IMR-90 (cell line): ENCODE measurements at regions not wholly inside any gene's neighbourhood (a gene's known extent, or its start where the extent isn't known, plus 50 kb on each side); places are given as distances from the start of the nearest gene placed in this dataset.

ENCODE experiments used
- ATAC-seq: fragments of 200-7000 bp; cut with Tn5 transposase; 2 replicates; pipeline ENCODE4 v1.9.1; 2020; ENCODE audit warnings: low read depth, mild to moderate bottlenecking, moderate library complexity
- BruUV-seq: library from RNA; stranded (reverse); fragments of 400-500 nt; replicated peaks from 2 replicates; lab custom pipeline; 2021; lab: Mats Ljungman, UMichigan
- CTCF ChIA-PET: fragments of 300-600 bp; formaldehyde crosslinking; extraction: SDS; loops from one replicate; lab custom pipeline; 2021; ENCODE audit warnings: antibody characterized with exemption; lab: Yijun Ruan, JAX
- POLR2A ChIA-PET: fragments of 300-600 bp; sonication (Branson Sonifier 250); formaldehyde crosslinking; loops from one replicate; lab custom pipeline; 2022; ENCODE audit warnings: antibody characterized with exemption; ENCODE audit not compliant: unreplicated experiment; lab: Charles Lee
- DNase-seq: peaks from one replicate; pipeline ENCODE4 v3.0.0; 2013
- H2AFZ ChIP-seq: replicated peaks from 2 replicates; pipeline ENCODE3; 2013; ENCODE audit warnings: low read length, mild to moderate bottlenecking; ENCODE audit not compliant: poor library complexity
- H2AK5ac ChIP-seq: 2 replicates; pipeline ENCODE4 v1.6.1; 2013; ENCODE audit warnings: low read depth, low read length, inconsistent platforms
- H2AK9ac ChIP-seq: replicated peaks from 2 replicates; pipeline ENCODE3; 2013; ENCODE audit warnings: mild to moderate bottlenecking, low read depth, low read length, moderate library complexity; ENCODE audit not compliant: poor library complexity
- H2BK120ac ChIP-seq: 2 replicates; pipeline ENCODE4 v1.6.1; 2013; ENCODE audit warnings: low read depth, low read length, inconsistent platforms
- H2BK15ac ChIP-seq: 3 replicates; pipeline ENCODE4 v1.6.1; 2013; ENCODE audit warnings: low read depth, low read length, inconsistent platforms
- H2BK20ac ChIP-seq: 2 replicates; pipeline ENCODE4 v1.6.1; 2013; ENCODE audit warnings: low read depth, mild to moderate bottlenecking, inconsistent platforms, low read length, moderate library complexity
- H2BK5ac ChIP-seq: 2 replicates; pipeline ENCODE4 v1.6.1; 2013; ENCODE audit warnings: mild to moderate bottlenecking, low read depth, low read length, inconsistent platforms; ENCODE audit not compliant: poor library complexity, severe bottlenecking
- H3K14ac ChIP-seq: replicated peaks from 2 replicates; pipeline ENCODE4 v1.6.1; 2013; ENCODE audit warnings: low read depth, low read length, inconsistent platforms
- H3K18ac ChIP-seq: 2 replicates; pipeline ENCODE4 v1.6.1; 2013; ENCODE audit warnings: low read depth, low read length, control low read depth
- H3K23ac ChIP-seq: 2 replicates; pipeline ENCODE4 v1.6.1; 2013; ENCODE audit warnings: low read depth, low read length, inconsistent platforms
- H3K27ac ChIP-seq: 2 replicates; pipeline ENCODE4 v1.5.1; 2013; ENCODE audit warnings: mild to moderate bottlenecking, control low read depth, low read length; ENCODE audit not compliant: insufficient read depth
- H3K27me3 ChIP-seq: 2 replicates; pipeline ENCODE4 v1.6.1; 2013; ENCODE audit warnings: low read length; ENCODE audit not compliant: control insufficient read depth, insufficient read depth
- H3K36me3 ChIP-seq: 2 replicates; pipeline ENCODE4 v1.6.1; 2013; ENCODE audit warnings: low read length, mixed read lengths; ENCODE audit not compliant: control insufficient read depth, insufficient read depth
- H3K4ac ChIP-seq: 2 replicates; pipeline ENCODE4 v1.6.1; 2013; ENCODE audit warnings: low read depth, low read length, inconsistent platforms
- H3K4me1 ChIP-seq: 2 replicates; pipeline ENCODE4 v1.6.1; 2013; ENCODE audit warnings: low read length, mixed read lengths; ENCODE audit not compliant: control insufficient read depth, insufficient read depth
- H3K4me2 ChIP-seq: 2 replicates; pipeline ENCODE4 v1.6.1; 2013; ENCODE audit warnings: low read depth, mild to moderate bottlenecking, control low read depth, low read length, moderate library complexity
- H3K4me3 ChIP-seq: 2 replicates; pipeline ENCODE4 v1.5.1; 2013; ENCODE audit warnings: low read depth, mild to moderate bottlenecking, control low read depth, low read length, moderate library complexity; ENCODE audit not compliant: insufficient read depth
- H3K56ac ChIP-seq: 2 replicates; pipeline ENCODE4 v1.6.1; 2013; ENCODE audit warnings: low read length, inconsistent platforms; ENCODE audit not compliant: insufficient read depth; ENCODE audit errors: extremely low read depth
- H3K79me1 ChIP-seq, 2 experiments: 2 replicates each; pipeline ENCODE4 v1.6.1; 2013; ENCODE audit warnings: low read length in 2 of 2, inconsistent platforms in 1 of 2, low read depth in 1 of 2
- H3K9ac ChIP-seq: 2 replicates; pipeline ENCODE4 v1.6.1; 2013; ENCODE audit warnings: low read depth, low read length, control low read depth
- H3K9me1 ChIP-seq: 2 replicates; pipeline ENCODE4 v1.6.1; 2013; ENCODE audit warnings: low read length, inconsistent platforms; ENCODE audit not compliant: insufficient read depth
- H3K9me3 ChIP-seq: 2 replicates; pipeline ENCODE4 v1.6.1; 2013; ENCODE audit warnings: low read length; ENCODE audit not compliant: control insufficient read depth, insufficient read depth
- H4K20me1 ChIP-seq: 2 replicates; pipeline ENCODE4 v1.6.1; 2013; ENCODE audit warnings: low read length, inconsistent platforms; ENCODE audit not compliant: insufficient read depth
- H4K5ac ChIP-seq: 2 replicates; pipeline ENCODE4 v1.6.1; 2013; ENCODE audit warnings: mild to moderate bottlenecking, low read depth, low read length, control low read depth
- H4K8ac ChIP-seq, 2 experiments: 2 replicates each; pipeline ENCODE4 v1.6.1; 2013; ENCODE audit warnings: low read depth in 2 of 2, low read length in 2 of 2, control low read depth in 1 of 2, inconsistent platforms in 1 of 2
- H4K91ac ChIP-seq: 2 replicates; pipeline ENCODE4 v1.6.1; 2013; ENCODE audit warnings: low read depth, low read length, inconsistent platforms; ENCODE audit not compliant: insufficient read depth
- BHLHE40 ChIP-seq: fragments of 150-350 bp; IDR thresholded peaks from 2 replicates; pipeline ENCODE4 v1.6.1; 2016; ENCODE audit warnings: mild to moderate bottlenecking, low read depth, low read length
- CEBPB ChIP-seq: IDR thresholded peaks from 2 replicates; pipeline ENCODE4 v1.6.1; 2012; ENCODE audit warnings: low read depth, low read length, improper control_type of control experiment
- CHD1 ChIP-seq: IDR thresholded peaks from 2 replicates; pipeline ENCODE4 v1.6.1; 2012; ENCODE audit warnings: low read depth, low read length, improper control_type of control experiment
- CTCF ChIP-seq: conservative IDR thresholded peaks from 2 replicates; pipeline ENCODE4 v1.5.1; 2012; ENCODE audit warnings: mild to moderate bottlenecking, low read depth, low read length, improper control_type of control experiment
- ELK1 ChIP-seq: fragments of 150-350 bp; IDR thresholded peaks from 2 replicates; pipeline ENCODE4 v1.6.1; 2016; ENCODE audit warnings: low read depth, mild to moderate bottlenecking, low read length, moderate library complexity, borderline replicate concordance
- FOS ChIP-seq: fragments of 150-350 bp; IDR thresholded peaks from 2 replicates; pipeline ENCODE4 v1.6.1; 2016; ENCODE audit warnings: low read depth, low read length
- MAFK ChIP-seq: IDR thresholded peaks from 2 replicates; pipeline ENCODE4 v1.6.1; 2012; ENCODE audit warnings: low read depth, low read length, improper control_type of control experiment
- MAZ ChIP-seq: IDR thresholded peaks from 2 replicates; pipeline ENCODE4 v1.6.1; 2012; ENCODE audit warnings: low read depth, mild to moderate bottlenecking, low read length, improper control_type of control experiment, moderate library complexity, borderline replicate concordance
- MXI1 ChIP-seq: IDR thresholded peaks from 2 replicates; pipeline ENCODE4 v1.6.1; 2012; ENCODE audit warnings: low read depth, mild to moderate bottlenecking, low read length, moderate library complexity, borderline replicate concordance
- POLR2A ChIP-seq: IDR thresholded peaks from 2 replicates; pipeline ENCODE4 v1.6.1; 2012; ENCODE audit warnings: mild to moderate bottlenecking, low read depth, low read length
- RAD21 ChIP-seq: IDR thresholded peaks from 2 replicates; pipeline ENCODE4 v1.6.1; 2012; ENCODE audit warnings: low read length, improper control_type of control experiment
- RCOR1 ChIP-seq: IDR thresholded peaks from 2 replicates; pipeline ENCODE4 v1.6.1; 2012; ENCODE audit warnings: mild to moderate bottlenecking, low read length, improper control_type of control experiment; ENCODE audit not compliant: insufficient replicate concordance
- USF2 ChIP-seq: fragments of 150-350 bp; IDR thresholded peaks from 2 replicates; pipeline ENCODE4 v1.6.1; 2017; ENCODE audit warnings: mild to moderate bottlenecking, antibody characterized with exemption, low read length, low read depth
- dilution Hi-C: fragments of 300-500 bp; cut with HindIII; formaldehyde crosslinking; loops from one replicate; pipeline ENCODE4 v1.14.3; 2018; ENCODE audit warnings: low sequenced_read_pairs; ENCODE audit not compliant: unreplicated experiment
- in situ Hi-C: fragments of 300-500 bp; cut with MboI; formaldehyde crosslinking; loops from 3 replicates; pipeline ENCODE4 v1.14.3; 2019; ENCODE audit warnings: low sequenced_read_pairs, inconsistent platforms, mixed read lengths
- intact Hi-C: fragments of 100-400 bp; cut with micrococcal nuclease; formaldehyde crosslinking; loops from 2 replicates; pipeline ENCODE4 v1.10.0; 2022

GRCh38 chr3:106783231-106783630 lies 594.0 kb upstream of the CCDC54 start:
- TF ChIP-seq MXI1 (no peak), POLR2A (no peak), FOS (no peak), RCOR1 (no peak), MAFK (no peak), CTCF (no peak), BHLHE40 (no peak), CEBPB (no peak), RAD21 (no peak), USF2 (no peak), CHD1 (no peak), MAZ (no peak), ELK1 (no peak)
- H4K5ac ChIP-seq: no peak overlapping the region
- H3K4me3 ChIP-seq: no peak overlapping the region
- H3K79me1 ChIP-seq: no peaks in the 10 kb centered on the region
- dilution Hi-C loops: no loop called here
- no peaks in the 10 kb centered on the region for H3K36me3 ChIP-seq
- no peak overlapping the region for H3K18ac ChIP-seq
- H3K27ac ChIP-seq: no peak overlapping the region
- no peak overlapping the region for H2BK20ac ChIP-seq
- no peak overlapping the region for H3K23ac ChIP-seq
- H2AK5ac ChIP-seq: no peak overlapping the region
- no peak overlapping the region for H3K4me2 ChIP-seq
- intact Hi-C loops: no loop called here
- in situ Hi-C loops: no loop called here
- POLR2A ChIA-PET: no interaction called here
- H3K9me1 ChIP-seq: no peaks in the 10 kb centered on the region; the same call in 1 of the 2 replicates
- DNase-seq: no peak
- H4K91ac ChIP-seq: no peak overlapping the region
- H2BK5ac ChIP-seq: no peak overlapping the region
- H3K4me1 ChIP-seq: no peaks in the 10 kb centered on the region
- H4K20me1 ChIP-seq: no peaks in the 10 kb centered on the region
- H3K27me3 ChIP-seq: no peaks in the 10 kb centered on the region
- no peak overlapping the region for H3K14ac ChIP-seq
- no TSS peak for BruUV-seq
- H2AK9ac ChIP-seq: no peak overlapping the region
- CTCF ChIA-PET: no interaction called here
- H3K56ac ChIP-seq: no peak overlapping the region
- no peak overlapping the region for H2AFZ ChIP-seq
- no peaks in the 10 kb centered on the region for H3K9me3 ChIP-seq
- no peak overlapping the region for H4K8ac ChIP-seq
- no peak overlapping the region for H3K9ac ChIP-seq
- H2BK15ac ChIP-seq: no peak overlapping the region
- no peak overlapping the region for H2BK120ac ChIP-seq
- H3K4ac ChIP-seq: no peak overlapping the region
- ATAC-seq: no peak
